Adrenal gland (tissue), 5 donors: ENCODE measurements at regions not wholly inside any gene's neighbourhood (a gene's known extent, or its start where the extent isn't known, plus 50 kb on each side); places are given as distances from the start of the nearest gene placed in this dataset.

Source experiments
- CTCF ChIP-seq, 6 experiments: fragments of 450-650 bp in 4 of 6; fragments of 200-600 bp in 2 of 6; sonication (generic) in 1 of 6; IDR thresholded peaks; 1 replicate in 5 of 6; 2 replicates in 1 of 6; pipeline versions ENCODE4 v1.5.1 to v1.8.0; 2016 to 2021; ENCODE audit warnings: antibody characterized with exemption in 6 of 6, mild to moderate bottlenecking in 2 of 6, moderate library complexity in 1 of 6
- POLR2A ChIP-seq, 2 donors: fragments of 450-650 bp; IDR thresholded peaks; one replicate each; pipeline ENCODE4 v1.6.1; 2017; ENCODE audit warnings: antibody characterized with exemption in 2 of 2, mild to moderate bottlenecking in 2 of 2, moderate library complexity in 1 of 2
- donor health status: DM: no; HTN: no; CAD: no.

GRCh38 chr5:3931976-3932375 lies 336.3 kb downstream of the IRX1 start:
- no peak for TF ChIP-seq CTCF (IDR thresholded peaks at IDR 0.05)
- no peak for TF ChIP-seq POLR2A (IDR thresholded peaks at IDR 0.05)
